ENCODE measurements at regions not wholly inside any gene's neighbourhood (a gene's known extent, or its start where the extent isn't known, plus 50 kb on each side); places are given as distances from the start of the nearest gene placed in this dataset.

GRCh38 chr7:114255404-114255841 lies 159.2 kb upstream of the FOXP2 start:
- DNase-seq (ENCODE audit: low read depth in 1 of 2, low spot score in 1 of 2), result no peak
- no peaks in the 10 kb centered on the region for H3K36me3 ChIP-seq
- H3K4me1 ChIP-seq (ENCODE audit: low read depth), result no peaks in the 10 kb centered on the region
- no peak overlapping the region for H3K4me3 ChIP-seq
- no peaks in the 10 kb centered on the region for H3K27me3 ChIP-seq
- H3K27ac ChIP-seq, result no peak overlapping the region
- no peaks in the 10 kb centered on the region for H3K9me3 ChIP-seq (ENCODE audit: low read depth)
- TF ChIP-seq CTCF (IDR thresholded peaks at IDR 0.05; ENCODE audit: low read depth, low read length), result no peak

- DNase-seq (ENCODE audit: low read depth in 1 of 2, low spot score in 1 of 2), result no peak
Observed at GRCh38 chr7:114243646-114244045, 171.0 kb upstream of the FOXP2 start.

GRCh38 chr7:114242992-114243507 lies 171.6 kb upstream of the FOXP2 start:
- Histone ChIP-seq H3K27ac (no peak overlapping the region), H3K9me3 (ENCODE audit: low read depth) (no peaks in the 10 kb centered on the region), H3K27me3 (no peaks in the 10 kb centered on the region), H3K4me3 (no peak overlapping the region), H3K4me1 (ENCODE audit: low read depth) (no peaks in the 10 kb centered on the region), H3K36me3 (no peaks in the 10 kb centered on the region)
- no peak for TF ChIP-seq CTCF (IDR thresholded peaks at IDR 0.05; ENCODE audit: low read depth, low read length)
- DNase-seq (ENCODE audit: low read depth in 1 of 2, low spot score in 1 of 2), result no peak

More at GRCh38 chr7:114243646-114244045, 171.0 kb upstream of the FOXP2 start:
- Histone ChIP-seq H3K27ac (no peak overlapping the region), H3K4me1 (ENCODE audit: low read depth) (no peaks in the 10 kb centered on the region), H3K9me3 (ENCODE audit: low read depth) (no peaks in the 10 kb centered on the region), H3K27me3 (no peaks in the 10 kb centered on the region), H3K36me3 (no peaks in the 10 kb centered on the region), H3K4me3 (no peak overlapping the region)
- TF ChIP-seq CTCF (IDR thresholded peaks at IDR 0.05; ENCODE audit: low read depth, low read length), result no peak

GRCh38 chr7:114229246-114229645 lies 185.4 kb upstream of the FOXP2 start:
- no peak for DNase-seq (ENCODE audit: low read depth in 1 of 2, low spot score in 1 of 2)
- Histone ChIP-seq H3K9me3 (ENCODE audit: low read depth) (no peaks in the 10 kb centered on the region), H3K4me1 (ENCODE audit: low read depth) (no peaks in the 10 kb centered on the region), H3K27ac (no peak overlapping the region), H3K27me3 (no peaks in the 10 kb centered on the region), H3K4me3 (no peak overlapping the region), H3K36me3 (no peaks in the 10 kb centered on the region)
- no peak for TF ChIP-seq CTCF (IDR thresholded peaks at IDR 0.05; ENCODE audit: low read depth, low read length)

- H3K36me3 ChIP-seq, result no peaks in the 10 kb centered on the region
- H3K9me3 ChIP-seq (ENCODE audit: low read depth), result no peaks in the 10 kb centered on the region
- no peak for TF ChIP-seq CTCF (IDR thresholded peaks at IDR 0.05; ENCODE audit: low read depth, low read length)
- H3K4me1 ChIP-seq (ENCODE audit: low read depth), result no peaks in the 10 kb centered on the region
- H3K27ac ChIP-seq, result no peak overlapping the region
- no peak for DNase-seq (ENCODE audit: low read depth in 1 of 2, low spot score in 1 of 2)
- H3K27me3 ChIP-seq, result no peaks in the 10 kb centered on the region
- no peak overlapping the region for H3K4me3 ChIP-seq
Observed at GRCh38 chr7:114225784-114226183, 188.8 kb upstream of the FOXP2 start.

- DNase-seq (ENCODE audit: low read depth in 1 of 2, low spot score in 1 of 2), result no peak
- Histone ChIP-seq H3K27ac (no peak overlapping the region), H3K36me3 (no peaks in the 10 kb centered on the region), H3K4me1 (ENCODE audit: low read depth) (no peaks in the 10 kb centered on the region), H3K27me3 (no peaks in the 10 kb centered on the region), H3K4me3 (no peak overlapping the region), H3K9me3 (ENCODE audit: low read depth) (no peaks in the 10 kb centered on the region)
- no peak for TF ChIP-seq CTCF (IDR thresholded peaks at IDR 0.05; ENCODE audit: low read depth, low read length)
Observed at GRCh38 chr7:114218283-114218682, 196.3 kb upstream of the FOXP2 start.
